Right renal pelvis (tissue), 4 donors: ENCODE measurements at regions not wholly inside any gene's neighbourhood (a gene's known extent, or its start where the extent isn't known, plus 50 kb on each side); places are given as distances from the start of the nearest gene placed in this dataset.

Experiments used
- DNase-seq, 4 donors: peaks; one replicate each; pipeline ENCODE4 v3.0.0-alpha.2; 2013; ENCODE audit warnings: low read depth in 4 of 4, low spot score in 3 of 4, missing footprints in 1 of 4

GRCh38 chr13:94968757-94969086, 256.4 kb upstream of the SOX21 start:
- peak in 2 of 4 donors; percentile 12 to 14 for DNase-seq

GRCh38 chr13:94968040-94968756, 255.9 kb upstream of the SOX21 start:
- DNase-seq = peak in 3 of 4 donors; percentile 8 to 28 (median 15)

- peak in 3 of 4 donors; percentile 8 to 25 (median 10) for DNase-seq
Observed at GRCh38 chr13:94967183-94968039, 255.1 kb upstream of the SOX21 start.

GRCh38 chr13:94966422-94966955, 254.1 kb upstream of the SOX21 start:
- DNase-seq = no peak

GRCh38 chr13:94959626-94960025, 247.3 kb upstream of the SOX21 start:
- no peak for DNase-seq

- DNase-seq = no peak
Observed at GRCh38 chr13:94956417-94957110, 244.2 kb upstream of the SOX21 start.

- DNase-seq = no peak
Observed at GRCh38 chr13:94952787-94953186, 240.4 kb upstream of the SOX21 start.

GRCh38 chr13:94950303-94950702, 238.0 kb upstream of the SOX21 start:
- no peak for DNase-seq

GRCh38 chr13:94947965-94948371, 235.6 kb upstream of the SOX21 start:
- DNase-seq = no peak

- DNase-seq = no peak
Observed at GRCh38 chr13:94947392-94947791, 235.0 kb upstream of the SOX21 start.

- DNase-seq = no peak
Observed at GRCh38 chr13:94946039-94946438, 233.7 kb upstream of the SOX21 start.

- DNase-seq = no peak
Observed at GRCh38 chr13:94938124-94938523, 225.8 kb upstream of the SOX21 start.

GRCh38 chr13:94936633-94937032, 224.3 kb upstream of the SOX21 start:
- DNase-seq = no peak

GRCh38 chr13:94933936-94934335, 221.6 kb upstream of the SOX21 start:
- DNase-seq = no peak

GRCh38 chr13:94933230-94933751, 220.9 kb upstream of the SOX21 start:
- no peak for DNase-seq

- no peak for DNase-seq
Observed at GRCh38 chr13:94928127-94928775, 215.9 kb upstream of the SOX21 start.

GRCh38 chr13:94925263-94925662, 212.9 kb upstream of the SOX21 start:
- DNase-seq = no peak

GRCh38 chr13:94921181-94921580, 208.8 kb upstream of the SOX21 start:
- no peak for DNase-seq

GRCh38 chr13:94920578-94920977, 208.2 kb upstream of the SOX21 start:
- DNase-seq = no peak

GRCh38 chr13:94917824-94918223, 205.5 kb upstream of the SOX21 start:
- DNase-seq = no peak
